ENCODE measurements at regions not wholly inside any gene's neighbourhood (a gene's known extent, or its start where the extent isn't known, plus 50 kb on each side); places are given as distances from the start of the nearest gene placed in this dataset.
"Not testable (repeated sequence)": the region's sequence is repeated elsewhere in the genome, so short reads cannot be mapped to it uniquely, and the experiment has no call there.

DNA sequence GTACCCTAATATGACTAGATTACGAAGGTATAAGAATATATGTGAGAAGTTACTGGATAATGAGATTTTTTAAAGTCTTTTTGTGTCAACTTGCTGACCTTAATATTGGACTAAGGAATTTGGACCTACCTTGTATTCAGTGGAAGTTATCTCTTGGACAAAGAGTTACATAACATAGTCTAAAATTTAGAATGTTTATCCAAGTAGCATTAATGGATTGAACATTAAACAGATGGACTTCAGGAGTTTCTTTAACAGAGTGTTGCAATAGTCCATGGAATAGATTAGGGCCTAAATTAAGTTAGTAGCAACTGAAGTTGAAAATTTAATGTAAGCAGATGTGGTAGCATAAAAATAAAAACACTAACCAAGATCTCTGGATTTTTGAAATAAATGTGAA is 266.4 kb downstream of the PYDC2 start:
- no peaks in the 10 kb centered on the region for H3K79me2 ChIP-seq (ENCODE audit: control insufficient read depth, low read length)
- no peaks in the 10 kb centered on the region for H3K9me2 ChIP-seq (replicated peaks; ENCODE audit: control insufficient read depth, low read length)
- no peak overlapping the region for H3K4me2 ChIP-seq (ENCODE audit: low read length)
- no peaks in the 10 kb centered on the region for H3K9me3 ChIP-seq (ENCODE audit: control insufficient read depth, insufficient read depth, low read length)
- no peaks in the 10 kb centered on the region for H3F3A ChIP-seq (ENCODE audit: control insufficient read depth, insufficient read depth)
- H4K20me1 ChIP-seq (ENCODE audit: control insufficient read depth, insufficient read depth, low read depth, low read length) = no peaks in the 10 kb centered on the region
- no peak overlapping the region for H3K27ac ChIP-seq (ENCODE audit: low read depth, low read length)
- H3K4me3 ChIP-seq (ENCODE audit: low read length) = no peak overlapping the region
- no peaks in the 10 kb centered on the region for H3K36me3 ChIP-seq (ENCODE audit: control insufficient read depth, low read length)
- no peaks in the 10 kb centered on the region for H3K27me3 ChIP-seq (ENCODE audit: control insufficient read depth, low read length)
- TF ChIP-seq CTCF (IDR thresholded peaks at IDR 0.05; ENCODE audit: low read depth, low read length, poor library complexity, severe bottlenecking) = no peak
- no peak for TF ChIP-seq EZH2phosphoT487 (IDR thresholded peaks at IDR 0.05; ENCODE audit: borderline replicate concordance, low read length)
- no peaks in the 10 kb centered on the region for H3K4me1 ChIP-seq (ENCODE audit: control insufficient read depth, low read length)

DNA sequence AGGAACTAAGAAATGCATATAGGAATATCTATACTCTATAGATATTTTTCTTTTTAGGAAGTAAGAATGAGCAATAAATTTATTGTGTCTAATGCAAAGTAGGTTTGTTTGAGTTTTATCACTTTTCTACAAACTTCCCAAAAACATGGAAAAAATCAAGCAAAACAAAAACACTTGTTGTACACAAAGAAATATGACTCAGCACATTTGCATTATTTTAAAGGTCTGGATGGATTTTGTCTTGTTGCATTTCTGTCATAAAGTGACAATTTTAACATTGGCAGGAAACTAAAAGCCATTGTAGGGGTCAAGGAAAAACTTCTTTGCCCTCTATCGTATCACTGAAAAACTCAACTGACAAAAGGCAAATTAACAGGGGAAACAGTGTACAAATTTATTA is 267.2 kb downstream of the PYDC2 start:
- Histone ChIP-seq H3K27ac (ENCODE audit: low read depth, low read length) (no peak overlapping the region), H3K4me3 (ENCODE audit: low read length) (no peak overlapping the region), H3K9me3 (ENCODE audit: control insufficient read depth, insufficient read depth, low read length) (no peaks in the 10 kb centered on the region), H3K4me2 (ENCODE audit: low read length) (no peak overlapping the region), H3K36me3 (ENCODE audit: control insufficient read depth, low read length) (no peaks in the 10 kb centered on the region), H4K20me1 (ENCODE audit: control insufficient read depth, insufficient read depth, low read depth, low read length) (no peaks in the 10 kb centered on the region), H3K9me2 (replicated peaks; ENCODE audit: control insufficient read depth, low read length) (no peaks in the 10 kb centered on the region), H3K4me1 (ENCODE audit: control insufficient read depth, low read length) (no peaks in the 10 kb centered on the region), H3K27me3 (ENCODE audit: control insufficient read depth, low read length) (no peaks in the 10 kb centered on the region), H3K79me2 (ENCODE audit: control insufficient read depth, low read length) (no peaks in the 10 kb centered on the region), H3F3A (ENCODE audit: control insufficient read depth, insufficient read depth) (no peaks in the 10 kb centered on the region)
- TF ChIP-seq EZH2phosphoT487 (IDR thresholded peaks at IDR 0.05; ENCODE audit: borderline replicate concordance, low read length) (no peak), CTCF (IDR thresholded peaks at IDR 0.05; ENCODE audit: low read depth, low read length, poor library complexity, severe bottlenecking) (no peak)

- no peaks in the 10 kb centered on the region for H4K20me1 ChIP-seq (ENCODE audit: control insufficient read depth, insufficient read depth, low read depth, low read length)
- no peak overlapping the region for H3K4me3 ChIP-seq (ENCODE audit: low read length)
- no peaks in the 10 kb centered on the region for H3K27me3 ChIP-seq (ENCODE audit: control insufficient read depth, low read length)
- no peaks in the 10 kb centered on the region for H3K9me3 ChIP-seq (ENCODE audit: control insufficient read depth, insufficient read depth, low read length)
- no peak overlapping the region for H3K4me2 ChIP-seq (ENCODE audit: low read length)
- TF ChIP-seq CTCF (IDR thresholded peaks at IDR 0.05; ENCODE audit: low read depth, low read length, poor library complexity, severe bottlenecking) (no peak), EZH2phosphoT487 (IDR thresholded peaks at IDR 0.05; ENCODE audit: borderline replicate concordance, low read length) (no peak)
- no peaks in the 10 kb centered on the region for H3K9me2 ChIP-seq (replicated peaks; ENCODE audit: control insufficient read depth, low read length)
- H3K36me3 ChIP-seq (ENCODE audit: control insufficient read depth, low read length) = no peaks in the 10 kb centered on the region
- H3F3A ChIP-seq (ENCODE audit: control insufficient read depth, insufficient read depth) = no peaks in the 10 kb centered on the region
- H3K79me2 ChIP-seq (ENCODE audit: control insufficient read depth, low read length) = no peaks in the 10 kb centered on the region
- no peaks in the 10 kb centered on the region for H3K4me1 ChIP-seq (ENCODE audit: control insufficient read depth, low read length)
- no peak overlapping the region for H3K27ac ChIP-seq (ENCODE audit: low read depth, low read length)
Measured at GRCh38 chr3:191737742-191738141, 276.8 kb downstream of the PYDC2 start.

DNA sequence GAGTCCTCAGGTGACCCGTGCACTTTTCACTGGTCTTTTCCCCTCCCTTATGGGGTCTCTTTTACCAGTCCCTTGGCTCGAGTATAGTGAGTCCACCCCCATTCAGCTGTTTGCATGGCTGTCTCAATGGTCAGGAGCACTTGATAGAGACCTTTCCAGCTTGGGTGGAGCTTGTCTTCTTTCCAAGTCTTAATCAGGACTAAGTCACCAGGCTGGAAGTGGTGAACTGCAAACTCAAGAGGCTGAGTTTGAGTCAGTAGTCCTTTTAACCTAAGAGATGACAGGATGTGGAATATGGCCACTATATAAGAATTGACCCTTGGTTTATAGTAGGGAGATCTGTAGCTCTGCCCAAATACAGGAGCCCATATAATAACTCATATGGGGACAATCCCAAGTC is 279.7 kb downstream of the PYDC2 start:
- Histone ChIP-seq H3K4me2 (ENCODE audit: low read length) (no peak overlapping the region), H3K36me3 (ENCODE audit: control insufficient read depth, low read length) (no peaks in the 10 kb centered on the region), H3K27me3 (ENCODE audit: control insufficient read depth, low read length) (no peaks in the 10 kb centered on the region), H3K4me1 (ENCODE audit: control insufficient read depth, low read length) (no peaks in the 10 kb centered on the region), H3F3A (ENCODE audit: control insufficient read depth, insufficient read depth) (no peaks in the 10 kb centered on the region), H4K20me1 (ENCODE audit: control insufficient read depth, insufficient read depth, low read depth, low read length) (no peaks in the 10 kb centered on the region), H3K27ac (ENCODE audit: low read depth, low read length) (no peak overlapping the region), H3K9me3 (ENCODE audit: control insufficient read depth, insufficient read depth, low read length) (no peaks in the 10 kb centered on the region), H3K9me2 (replicated peaks; ENCODE audit: control insufficient read depth, low read length) (no peaks in the 10 kb centered on the region), H3K79me2 (ENCODE audit: control insufficient read depth, low read length) (no peaks in the 10 kb centered on the region), H3K4me3 (ENCODE audit: low read length) (no peak overlapping the region)
- TF ChIP-seq EZH2phosphoT487 (IDR thresholded peaks at IDR 0.05; ENCODE audit: borderline replicate concordance, low read length) (no peak), CTCF (IDR thresholded peaks at IDR 0.05; ENCODE audit: low read depth, low read length, poor library complexity, severe bottlenecking) (no peak)

DNA sequence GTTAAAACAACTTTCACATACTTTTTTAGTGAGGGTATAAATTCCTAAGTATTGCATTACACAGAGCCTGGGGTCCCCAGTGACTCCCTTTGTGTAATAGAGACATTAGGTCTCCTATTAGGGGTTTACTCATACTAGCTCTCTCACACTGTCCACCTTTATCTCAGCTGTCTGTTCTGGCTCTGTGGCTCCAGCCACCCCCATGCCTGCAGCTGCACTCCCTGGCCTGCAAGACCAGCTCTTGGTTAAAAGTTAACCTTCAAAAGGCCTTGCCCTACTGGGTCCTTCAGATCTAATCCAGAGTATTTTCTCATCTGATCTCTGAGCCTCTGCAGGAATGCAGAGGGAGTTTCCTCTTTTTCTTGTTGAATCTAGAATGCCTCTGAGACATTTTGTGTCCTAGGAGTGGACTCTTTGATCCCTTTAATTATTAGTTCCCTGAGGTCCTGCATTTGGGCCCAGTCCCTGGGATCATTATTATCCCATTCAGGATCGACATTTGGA is 280.9 kb downstream of the PYDC2 start:
- H3K36me3 ChIP-seq (ENCODE audit: control insufficient read depth, low read length); H3K27me3 ChIP-seq (ENCODE audit: control insufficient read depth, low read length); H3K9me3 ChIP-seq (ENCODE audit: control insufficient read depth, insufficient read depth, low read length); H3K9me2 ChIP-seq (replicated peaks; ENCODE audit: control insufficient read depth, low read length); H3K4me1 ChIP-seq (ENCODE audit: control insufficient read depth, low read length); H4K20me1 ChIP-seq (ENCODE audit: control insufficient read depth, insufficient read depth, low read depth, low read length); H3K27ac ChIP-seq (ENCODE audit: low read depth, low read length); H3K4me3 ChIP-seq (ENCODE audit: low read length); H3K79me2 ChIP-seq (ENCODE audit: control insufficient read depth, low read length); H3K4me2 ChIP-seq (ENCODE audit: low read length); H3F3A ChIP-seq (ENCODE audit: control insufficient read depth, insufficient read depth): not testable (repeated sequence)

Data from DOHH2 (cell line).